HG02981 (cell line): ENCODE measurements at regions not wholly inside any gene's neighbourhood (a gene's known extent, or its start where the extent isn't known, plus 50 kb on each side); places are given as distances from the start of the nearest gene placed in this dataset.

Experiments
- ATAC-seq: cut with Tn5 transposase; IDR thresholded peaks from one replicate; pipeline ENCODE4 v1.9.1; 2021; ENCODE audit warnings: mild to moderate bottlenecking, moderate library complexity; ENCODE audit not compliant: unreplicated experiment

GRCh38 chr4:43341741-43342140 is 449.2 kb downstream of the GRXCR1 start:
- no peak for ATAC-seq

GRCh38 chr4:43343298-43343697 is 450.8 kb downstream of the GRXCR1 start:
- ATAC-seq = no peak

- ATAC-seq = no peak
Observed at GRCh38 chr4:43345323-43345925, 452.9 kb downstream of the GRXCR1 start.

- no peak for ATAC-seq
Observed at GRCh38 chr4:43348591-43348990, 456.1 kb downstream of the GRXCR1 start.

- ATAC-seq = no peak
Observed at GRCh38 chr4:43351970-43352806, 459.7 kb downstream of the GRXCR1 start.

GRCh38 chr4:43352859-43353258 is 460.3 kb downstream of the GRXCR1 start:
- ATAC-seq = no peak

GRCh38 chr4:43353552-43353951 is 461.0 kb downstream of the GRXCR1 start:
- ATAC-seq = no peak

- no peak for ATAC-seq
Observed at GRCh38 chr4:43356786-43357185, 464.3 kb downstream of the GRXCR1 start.

GRCh38 chr4:43357252-43357974 is 464.9 kb downstream of the GRXCR1 start:
- ATAC-seq = no peak

GRCh38 chr4:43360296-43360695 is 467.8 kb downstream of the GRXCR1 start:
- no peak for ATAC-seq

GRCh38 chr4:43362875-43363636 is 470.5 kb downstream of the GRXCR1 start:
- ATAC-seq = no peak

GRCh38 chr4:43369036-43369594 is 476.6 kb downstream of the GRXCR1 start:
- ATAC-seq = no peak

GRCh38 chr4:43373201-43373600 is 480.7 kb downstream of the GRXCR1 start:
- ATAC-seq = no peak

- ATAC-seq = no peak
Observed at GRCh38 chr4:43374216-43374751, 481.8 kb downstream of the GRXCR1 start.

GRCh38 chr4:43379016-43379415 is 486.5 kb downstream of the GRXCR1 start:
- ATAC-seq = no peak

GRCh38 chr4:43380093-43380492 is 487.6 kb downstream of the GRXCR1 start:
- ATAC-seq = no peak

- ATAC-seq = no peak
Observed at GRCh38 chr4:43391069-43391468, 498.6 kb downstream of the GRXCR1 start.

GRCh38 chr4:43394976-43395375 is 502.5 kb downstream of the GRXCR1 start:
- no peak for ATAC-seq

- no peak for ATAC-seq
Observed at GRCh38 chr4:43399726-43400125, 507.2 kb downstream of the GRXCR1 start.

GRCh38 chr4:43402393-43402792 is 509.9 kb downstream of the GRXCR1 start:
- ATAC-seq = no peak
